ENCODE measurements at regions not wholly inside any gene's neighbourhood (a gene's known extent, or its start where the extent isn't known, plus 50 kb on each side); places are given as distances from the start of the nearest gene placed in this dataset.

DNA sequence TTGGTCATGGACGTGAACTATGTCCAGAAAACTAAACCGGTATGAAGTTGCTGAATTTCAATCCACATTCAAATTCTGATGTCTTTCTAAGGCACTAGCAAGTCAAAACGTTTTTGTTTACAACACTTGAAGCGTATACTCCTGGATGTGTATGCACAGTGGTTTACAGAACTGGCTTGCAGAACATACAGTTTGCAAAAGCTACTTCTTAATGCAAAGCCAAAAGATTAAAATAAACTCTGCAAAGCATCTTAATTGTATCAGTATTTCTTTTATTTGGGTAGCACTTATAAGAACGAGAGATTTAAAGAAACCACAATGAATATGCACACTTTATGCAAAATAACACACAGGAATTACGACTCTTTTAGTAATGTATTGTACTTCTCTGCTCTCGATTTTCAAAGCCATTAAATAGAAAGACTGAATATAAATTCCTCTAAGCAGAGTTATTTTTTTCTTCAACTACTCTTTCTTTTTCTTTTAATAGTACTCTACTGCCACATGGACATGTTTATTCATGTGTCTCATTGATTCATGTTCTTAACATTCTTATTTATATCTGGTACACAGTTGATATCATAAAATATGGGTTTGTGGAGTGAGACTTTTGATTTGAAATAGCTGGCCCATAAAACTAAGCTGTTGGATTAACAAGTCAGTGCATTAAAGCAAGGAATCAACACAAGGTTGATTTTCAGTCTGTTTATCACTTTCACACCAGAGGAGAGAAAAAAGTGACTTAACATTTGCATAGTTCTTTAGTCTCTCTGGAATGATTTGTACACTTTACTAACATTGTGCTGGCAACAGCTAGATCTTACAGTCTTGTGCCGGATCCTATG, 189.4 kb upstream of the STEAP4 start:
- no peak for DNase-seq

DNA sequence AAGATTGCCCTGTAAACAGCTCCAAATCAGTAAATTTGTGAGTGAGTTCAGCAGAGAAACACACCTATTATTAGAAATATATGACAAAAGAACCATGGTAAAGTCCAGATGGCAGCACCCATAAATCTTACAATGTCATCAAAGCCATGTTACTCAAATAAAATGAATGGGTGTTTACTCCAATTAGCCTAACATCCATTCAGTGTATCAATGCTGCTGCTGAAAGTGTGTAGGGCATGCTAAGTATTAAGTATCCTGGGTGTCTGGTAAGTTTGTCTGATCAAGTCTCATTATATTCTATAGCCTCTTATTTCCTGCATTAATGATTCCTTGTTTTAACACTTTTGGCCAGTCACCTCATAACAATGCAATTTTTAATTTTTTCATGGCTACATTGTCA, 185.5 kb upstream of the STEAP4 start:
- DNase-seq = no peak

DNA sequence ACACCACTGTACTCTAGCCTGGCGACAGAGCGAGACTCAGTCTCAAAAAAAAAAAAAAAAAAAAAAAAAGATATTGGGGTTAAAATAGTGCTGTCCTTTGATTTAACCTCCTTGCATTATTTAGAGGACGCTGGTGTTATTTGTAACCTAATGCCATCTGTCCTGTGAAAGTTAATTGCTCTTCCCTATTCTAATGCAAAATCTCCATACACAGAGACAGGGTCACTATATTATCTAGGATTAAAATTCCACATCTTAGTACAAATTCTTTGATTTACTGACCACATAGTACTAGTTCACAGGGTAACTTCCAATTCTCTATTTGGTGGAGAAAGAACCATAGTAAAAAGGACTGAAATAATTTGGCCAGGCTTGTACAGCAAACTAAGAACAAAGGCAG, 184.2 kb upstream of the STEAP4 start:
- DNase-seq = no peak

DNA sequence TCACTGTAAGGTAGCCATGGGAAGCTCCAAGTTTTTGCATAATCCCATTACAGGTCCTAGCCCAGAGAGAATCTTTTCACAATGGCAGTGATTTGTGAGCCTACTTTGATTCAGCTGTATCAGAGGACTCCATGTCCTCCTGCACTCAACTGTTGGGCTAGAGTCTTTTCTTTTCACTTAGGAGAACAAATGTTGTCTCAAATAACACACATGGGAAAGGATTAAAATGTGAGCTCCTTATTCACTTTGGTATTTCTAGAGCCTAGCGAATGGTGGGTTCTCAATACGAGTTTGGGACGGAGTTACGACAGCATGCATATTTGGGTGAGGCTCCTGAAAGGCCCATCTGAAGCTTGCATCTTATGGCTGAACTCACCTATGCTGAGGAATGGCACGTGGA, 183.5 kb upstream of the STEAP4 start:
- no peak for DNase-seq

DNA sequence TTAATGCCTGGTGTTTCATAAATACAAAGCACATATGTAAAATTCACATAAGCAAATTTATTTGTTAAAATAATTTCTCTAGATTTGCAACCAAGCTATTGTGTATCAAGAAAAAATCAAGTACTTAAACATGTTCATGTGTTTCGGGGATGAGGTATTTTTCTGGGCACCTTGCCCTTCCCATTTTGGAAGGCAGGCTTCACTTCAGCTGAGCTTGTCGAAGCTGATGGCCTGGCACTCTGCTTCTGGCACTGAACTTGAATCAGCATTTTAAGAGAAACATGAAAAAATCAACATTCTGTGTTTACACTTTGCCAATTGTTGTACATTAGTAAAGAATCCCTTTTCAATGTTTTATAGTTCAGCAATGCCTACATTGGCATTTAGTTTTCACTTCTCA, 179.1 kb upstream of the STEAP4 start:
- no peak for DNase-seq

DNA sequence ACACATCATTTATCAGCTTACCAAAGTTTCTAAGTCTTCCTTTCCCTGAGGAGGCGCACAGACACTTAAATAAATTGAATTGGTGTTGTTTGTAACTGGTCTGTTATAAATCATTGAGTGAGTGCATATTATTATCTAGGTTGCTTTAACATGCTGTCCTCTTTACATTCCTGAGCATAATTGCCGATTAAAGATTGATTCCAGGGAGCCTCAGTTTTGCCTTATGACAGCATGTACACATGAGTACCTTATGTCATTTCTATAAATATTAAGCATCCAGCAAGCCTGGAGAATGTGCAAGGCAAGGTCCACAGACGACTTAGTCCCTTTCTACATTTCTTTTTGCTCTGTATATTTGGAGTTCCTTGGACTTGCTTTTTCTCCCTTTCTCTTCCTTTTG, 177.9 kb upstream of the STEAP4 start:
- DNase-seq = no peak

DNA sequence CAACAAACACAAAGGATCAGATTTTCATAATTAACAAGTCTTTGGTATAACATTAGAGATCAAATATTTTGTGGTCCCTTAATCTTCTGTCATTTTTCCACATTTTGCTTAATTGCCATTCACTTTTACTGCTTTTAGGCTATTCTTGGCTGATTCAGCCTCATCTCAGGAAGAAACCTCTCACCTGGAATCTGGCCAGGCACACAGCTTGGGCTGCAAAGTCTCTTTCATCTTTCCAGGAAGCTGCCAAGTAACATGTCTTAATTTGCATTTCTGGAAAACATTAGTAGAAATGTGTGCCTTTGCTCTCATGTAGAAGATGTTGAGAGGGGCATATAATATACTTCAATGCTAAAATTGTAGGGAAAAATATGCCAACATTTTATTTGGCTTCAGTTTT, 174.2 kb upstream of the STEAP4 start:
- no peak for DNase-seq

DNA sequence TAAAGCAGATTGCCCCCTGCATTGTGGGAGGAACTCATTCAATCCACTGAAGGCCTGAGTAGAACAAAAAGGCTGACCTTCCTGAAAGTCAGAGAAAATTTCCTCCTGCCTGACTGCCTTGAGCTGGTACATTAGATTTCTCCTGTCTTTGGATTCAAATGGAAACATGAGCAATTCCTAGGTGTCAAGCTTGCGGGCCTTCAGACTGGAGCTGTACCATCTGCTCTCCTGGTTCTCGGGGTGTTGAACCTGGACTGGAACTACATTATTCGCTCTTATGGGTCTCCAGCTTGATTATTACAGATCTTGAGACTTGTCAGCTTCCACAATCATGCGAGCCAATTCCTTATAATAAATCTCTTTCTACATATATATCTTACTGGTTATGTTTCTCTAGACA, 173.6 kb upstream of the STEAP4 start:
- DNase-seq = no peak

DNA sequence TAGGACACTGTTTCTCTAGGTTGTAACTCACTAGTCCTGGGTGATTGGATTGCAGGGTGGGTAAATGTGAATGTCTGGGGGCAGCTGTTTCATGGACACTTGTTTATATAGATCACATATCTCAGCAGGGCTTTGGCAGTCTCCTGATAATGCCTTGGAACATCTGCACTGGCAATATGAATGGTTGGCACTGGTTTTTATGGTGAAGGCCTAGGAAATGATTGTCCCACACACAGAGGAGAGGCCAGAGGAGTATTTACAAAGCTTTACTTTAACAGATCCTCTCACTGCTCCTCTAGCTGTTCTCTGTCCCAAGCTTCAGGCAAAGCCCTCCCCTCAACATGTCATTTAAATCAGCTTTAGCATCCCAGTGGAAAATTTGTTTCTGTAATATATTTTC, 171.3 kb upstream of the STEAP4 start:
- DNase-seq = no peak

DNA sequence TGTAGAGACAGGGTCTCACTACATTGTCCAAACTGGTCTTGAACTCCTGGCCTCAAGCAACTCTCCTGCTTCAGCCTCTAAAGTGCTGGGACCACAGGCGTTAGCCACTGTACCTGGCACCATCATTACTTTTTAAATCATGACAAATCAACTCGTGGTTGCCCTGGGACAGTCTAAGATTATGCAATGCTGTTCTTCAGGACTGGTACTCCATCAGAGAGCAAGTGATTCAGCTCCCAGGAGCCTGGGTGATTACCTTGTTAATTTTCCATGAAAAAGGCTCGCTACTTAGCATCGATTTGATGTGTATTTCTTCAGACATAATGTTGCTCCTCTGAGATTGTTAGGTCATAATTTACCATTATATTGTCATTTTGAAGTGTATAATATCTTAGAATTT, 158.9 kb upstream of the STEAP4 start:
- DNase-seq = no peak

DNA sequence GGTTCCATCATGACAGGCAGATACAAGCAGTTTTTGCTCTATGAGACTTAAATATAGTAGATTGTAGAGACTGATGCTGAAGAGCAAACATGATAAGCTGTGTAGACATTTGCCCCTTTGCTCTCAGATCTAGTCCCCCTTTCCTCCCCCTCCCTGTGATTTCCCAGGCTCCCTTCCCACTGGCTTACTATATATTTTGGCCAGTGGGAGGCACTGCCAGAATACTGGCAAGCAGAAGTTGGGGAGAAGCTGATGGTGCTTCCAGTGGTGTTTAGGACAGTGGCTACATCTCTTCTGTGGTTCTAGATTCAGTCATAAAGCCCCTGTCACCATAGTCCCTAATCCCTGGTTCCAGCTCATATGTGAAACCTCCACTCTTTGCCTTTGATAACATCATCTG, 156.1 kb upstream of the STEAP4 start:
- DNase-seq = no peak

DNA sequence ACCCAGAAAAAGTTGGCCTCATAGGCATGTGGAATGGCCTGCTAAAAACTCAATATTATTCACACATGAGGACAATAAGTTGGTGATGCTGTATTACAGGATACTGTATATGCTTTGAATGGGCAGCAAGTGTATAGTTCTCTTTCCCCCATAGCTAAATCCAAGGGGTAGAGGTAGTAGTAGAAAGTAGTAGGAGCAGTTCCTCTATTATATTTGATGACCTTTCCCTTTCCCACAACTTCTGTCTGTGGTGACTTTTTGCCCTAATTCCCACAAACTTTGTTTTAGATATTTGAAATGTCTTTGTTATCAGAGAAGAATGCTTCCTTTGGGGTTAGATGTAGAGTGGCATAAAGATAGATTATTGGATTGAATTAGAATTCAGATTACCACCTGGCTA, 154.0 kb upstream of the STEAP4 start:
- DNase-seq = no peak

DNA sequence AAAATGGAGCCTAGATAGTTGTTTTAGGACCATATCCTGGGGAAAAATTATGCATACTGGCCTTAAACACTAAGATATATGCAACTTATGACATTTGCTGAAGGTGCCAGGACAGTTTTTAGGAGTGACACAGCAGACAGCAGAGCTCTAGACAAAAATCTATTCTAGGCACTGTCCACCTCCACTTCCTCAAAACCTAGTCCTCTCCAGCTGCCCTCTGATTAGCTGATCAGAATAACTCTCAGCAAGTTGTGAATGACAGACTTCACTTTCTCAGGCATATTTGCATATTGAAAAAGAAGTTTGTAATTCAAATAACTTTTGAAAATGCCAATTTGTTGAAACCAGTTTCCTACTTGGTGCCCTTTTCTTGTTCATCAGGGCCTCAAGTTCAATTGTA, 152.3 kb upstream of the STEAP4 start:
- no peak for DNase-seq

DNA sequence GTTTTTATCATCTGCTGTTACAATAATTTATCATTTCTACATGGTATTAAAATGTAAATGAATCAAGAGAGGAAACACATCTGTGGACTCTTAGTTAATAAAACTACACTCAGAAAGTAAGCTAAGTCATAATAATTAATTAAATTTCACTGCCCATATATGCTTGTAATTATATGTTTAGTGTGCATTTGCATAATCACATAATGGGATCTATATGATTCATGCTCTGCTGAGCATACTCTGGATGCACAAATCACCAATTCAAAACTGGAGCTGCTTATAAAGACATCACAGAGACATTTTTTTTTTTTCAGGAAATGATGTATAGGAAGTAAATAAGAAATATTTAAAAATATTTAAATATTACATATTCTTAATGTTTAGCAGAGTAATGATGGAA, 151.6 kb upstream of the STEAP4 start:
- no peak for DNase-seq

DNA sequence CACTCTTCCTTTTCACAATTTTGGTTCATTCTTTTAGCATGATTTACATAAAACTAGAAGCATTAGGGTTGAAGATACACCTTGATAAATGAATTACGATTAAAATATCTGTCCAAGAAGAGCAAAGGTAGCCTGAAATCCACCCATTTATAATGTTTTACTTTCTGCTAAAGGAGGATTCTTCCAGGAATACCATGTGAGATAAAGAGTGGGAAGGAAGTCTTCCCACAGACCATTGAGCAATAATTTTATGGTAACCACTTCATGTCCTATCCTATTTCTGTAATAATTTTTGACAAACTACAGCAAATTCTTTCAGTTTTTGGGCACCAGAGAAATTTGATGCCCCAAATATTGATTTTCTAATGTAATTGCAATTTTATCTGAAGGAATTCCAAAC, 150.6 kb upstream of the STEAP4 start:
- DNase-seq = no peak

DNA sequence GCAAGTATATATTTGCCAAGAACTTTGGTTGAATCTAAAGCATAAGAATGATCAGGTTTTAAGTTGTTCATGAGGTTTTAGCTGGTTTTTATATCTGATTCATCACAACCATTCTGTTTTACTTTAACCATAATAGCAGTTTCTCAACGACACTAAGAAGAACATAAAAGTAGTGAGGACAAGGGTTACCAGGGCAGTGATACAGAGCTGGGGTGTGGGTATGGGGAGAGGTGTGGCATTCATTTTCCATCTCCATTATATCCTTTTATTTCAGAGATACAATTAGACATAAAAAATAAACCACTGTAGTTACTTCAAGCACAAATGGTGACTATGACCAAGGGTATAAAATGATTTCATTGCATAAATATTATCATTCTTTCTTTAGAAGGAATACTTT, 149.8 kb upstream of the STEAP4 start:
- no peak for DNase-seq

DNA sequence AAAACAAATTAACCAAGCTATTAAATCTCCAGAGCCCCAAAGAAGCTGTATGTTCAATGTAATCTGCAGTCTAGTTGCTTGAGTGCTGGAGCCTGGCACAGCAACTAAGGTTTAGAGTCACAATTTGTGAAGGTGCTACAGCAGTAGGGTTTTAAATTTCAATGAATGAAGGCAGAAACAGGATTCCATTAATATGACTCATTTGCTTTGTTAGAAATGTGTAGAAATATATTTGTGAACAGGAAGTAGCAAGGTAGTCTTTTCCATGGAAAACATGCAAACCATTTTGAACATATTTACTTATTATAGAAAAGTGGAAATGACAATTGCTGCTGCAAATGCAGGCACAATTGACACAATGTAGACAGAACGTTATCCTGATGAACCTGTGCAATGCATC, 149.0 kb upstream of the STEAP4 start:
- no peak for DNase-seq

DNA sequence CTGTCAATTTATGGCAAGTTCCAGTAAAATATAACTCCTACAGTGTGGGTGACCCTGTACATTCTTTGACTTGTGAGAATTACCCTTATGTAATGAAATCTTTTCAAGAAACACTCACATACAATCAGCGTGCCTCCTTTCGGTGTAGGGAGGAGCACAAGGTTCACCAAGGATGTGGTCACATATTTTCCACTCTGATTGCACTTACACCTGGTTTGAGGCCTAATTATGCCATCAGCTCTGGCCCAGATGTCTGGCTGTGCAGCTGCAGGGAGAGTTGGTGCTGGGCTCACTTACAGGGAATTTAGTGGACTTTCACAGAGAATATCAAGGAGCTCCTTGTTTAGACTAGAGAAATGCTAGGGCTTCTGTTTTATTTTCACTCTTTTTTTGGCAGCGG, 146.0 kb upstream of the STEAP4 start:
- no peak for DNase-seq

DNA sequence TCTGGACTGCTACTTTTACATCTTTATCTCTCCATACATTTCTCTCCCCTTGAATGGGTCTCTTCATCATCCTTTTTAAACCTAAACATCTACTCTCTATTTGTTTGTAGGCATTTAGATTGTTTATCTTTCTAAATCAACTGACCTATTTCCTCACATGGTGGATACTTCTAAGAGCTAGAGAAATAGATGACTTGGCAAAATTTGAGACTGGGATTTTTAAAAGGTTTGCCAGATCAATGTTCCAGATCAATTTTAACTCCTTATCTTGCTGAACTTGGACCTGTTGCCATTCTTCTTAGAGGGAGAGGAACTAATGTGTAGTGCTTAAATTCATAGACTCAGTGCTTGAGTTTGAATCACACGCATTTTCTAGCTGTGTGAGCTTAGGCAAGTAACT, 144.2 kb upstream of the STEAP4 start:
- no peak for DNase-seq

DNA sequence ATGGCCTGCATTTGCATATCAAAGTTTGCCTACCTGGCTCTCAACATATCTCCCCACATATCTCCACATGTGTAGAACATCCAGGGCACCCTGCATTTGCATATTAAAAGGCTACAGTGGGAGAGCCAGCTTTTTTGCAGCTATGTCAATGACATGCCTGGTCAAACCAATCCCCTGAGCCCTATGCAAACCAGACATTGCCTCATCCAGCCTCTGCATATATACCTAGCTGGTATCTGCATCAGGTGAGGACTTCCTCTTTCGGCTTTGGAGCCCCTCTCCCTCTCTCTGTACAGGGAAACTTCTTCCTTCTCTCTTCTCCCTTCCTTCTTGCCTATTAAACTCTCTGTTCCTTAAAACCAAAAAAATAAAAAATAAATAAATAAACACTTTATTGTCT, 142.7 kb upstream of the STEAP4 start:
- no peak for DNase-seq

DNA sequence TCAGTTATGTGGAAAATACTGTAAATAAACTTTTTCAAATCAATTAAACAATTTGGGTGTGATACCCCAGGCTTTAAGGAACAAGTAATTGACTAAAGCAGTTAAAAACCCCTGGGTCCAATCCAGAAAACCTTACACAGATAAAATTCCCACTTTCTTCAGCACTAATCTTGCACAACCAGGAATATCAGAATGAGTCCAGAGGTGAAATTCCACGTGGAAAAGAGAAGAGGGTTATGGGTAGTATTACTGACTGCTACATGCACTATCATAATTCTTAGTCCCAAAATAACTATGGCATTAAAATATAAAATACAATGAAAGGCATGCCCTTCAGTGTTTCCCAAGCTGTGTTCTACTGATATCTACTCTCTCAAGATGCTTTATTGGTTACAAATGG, 135.7 kb upstream of the STEAP4 start:
- DNase-seq = no peak

DNA sequence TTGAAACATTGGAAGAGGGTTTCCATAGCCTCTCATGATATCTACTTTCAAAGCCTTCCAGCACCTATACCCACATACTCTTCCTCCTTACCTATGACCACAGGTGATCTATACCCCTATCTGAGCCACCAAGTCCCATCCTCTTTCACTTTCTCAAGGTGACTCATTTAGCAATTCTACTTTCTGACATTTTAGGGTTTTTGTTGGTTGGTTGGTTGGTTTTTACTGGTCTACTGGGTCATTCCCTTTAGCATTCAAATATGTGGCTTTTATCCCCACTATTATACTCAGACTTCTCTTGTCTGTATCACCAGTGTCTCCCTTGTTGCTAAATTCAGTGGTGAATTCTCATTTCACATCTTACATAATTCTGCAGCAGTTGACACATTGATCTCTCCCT, 130.4 kb upstream of the STEAP4 start:
- DNase-seq = no peak

DNA sequence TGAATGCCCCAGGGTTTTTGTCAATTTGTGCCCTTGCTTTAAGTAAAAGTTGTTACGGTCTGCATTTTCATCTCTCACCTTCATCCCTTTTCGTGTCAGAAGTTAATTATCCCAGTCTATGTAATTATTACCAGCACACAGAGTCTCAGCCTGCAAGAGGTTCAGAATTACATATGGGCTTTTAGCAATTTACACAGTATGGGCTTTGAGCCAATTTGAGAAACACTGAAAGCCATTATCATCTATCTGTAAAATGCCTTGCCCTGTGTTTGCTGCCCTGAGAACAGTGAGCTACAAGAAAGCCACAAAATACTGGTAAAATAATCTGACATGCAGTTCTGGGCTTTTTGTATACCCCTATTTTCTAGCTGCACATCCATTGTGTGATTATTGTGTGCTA, 125.6 kb upstream of the STEAP4 start:
- DNase-seq = no peak

DNA sequence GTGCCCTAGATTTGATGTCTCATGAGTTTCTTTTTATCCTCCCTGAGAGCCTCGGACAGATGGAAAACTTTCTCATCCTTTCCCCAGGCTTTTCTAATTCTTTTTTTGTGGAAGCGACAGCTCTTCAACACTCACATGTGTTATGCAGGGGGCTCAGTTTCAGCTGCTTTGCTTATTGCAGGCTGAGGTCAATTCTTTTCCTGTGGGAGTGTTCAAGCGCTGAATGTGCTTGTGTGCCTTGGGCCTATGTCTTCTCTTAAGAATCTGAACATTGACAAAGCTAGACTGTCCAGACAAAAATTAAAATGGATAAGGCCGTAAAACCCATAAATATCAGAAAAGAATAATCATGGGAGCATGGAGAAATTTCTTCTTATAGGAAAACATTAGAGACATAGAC, 125.2 kb upstream of the STEAP4 start:
- DNase-seq = no peak

DNA sequence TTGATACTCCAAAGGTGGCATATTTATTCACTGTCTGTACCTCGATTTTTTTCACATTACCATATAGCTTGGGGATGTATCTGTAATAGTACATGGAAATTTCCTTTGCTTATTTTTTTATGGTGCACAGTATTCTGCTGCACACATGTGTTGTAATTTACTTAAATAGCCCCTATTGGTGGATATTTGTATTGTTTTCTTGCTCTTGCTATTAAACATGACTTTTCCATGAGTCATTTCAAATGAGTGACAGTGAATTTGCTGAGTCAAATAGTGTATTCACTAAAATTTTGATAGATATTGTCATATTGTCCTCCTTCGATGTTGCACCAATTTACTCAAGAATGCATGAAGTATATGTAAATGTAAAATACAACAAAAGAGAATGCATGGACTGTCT, 122.7 kb upstream of the STEAP4 start:
- DNase-seq = no peak

DNA sequence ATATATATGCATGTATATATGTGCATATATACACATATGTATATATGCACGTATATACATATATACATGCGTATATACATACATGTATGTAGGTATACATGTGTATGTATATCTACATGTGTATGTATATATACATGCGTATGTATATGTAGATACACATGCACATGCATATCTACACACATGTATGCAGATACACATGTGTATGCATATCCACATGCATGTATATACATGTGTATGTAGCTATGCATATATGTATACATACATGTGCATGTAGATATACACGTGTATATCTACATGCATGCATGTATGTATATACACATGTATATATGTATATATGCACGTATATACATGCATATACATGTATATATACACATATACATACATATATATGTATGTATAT, 95.8 kb upstream of the STEAP4 start:
- no peak for DNase-seq
